Cardiac muscle cell (in vitro differentiated cells and primary cell): ENCODE measurements at regions not wholly inside any gene's neighbourhood (a gene's known extent, or its start where the extent isn't known, plus 50 kb on each side); places are given as distances from the start of the nearest gene placed in this dataset.

ENCODE experiments used
- DNase-seq, 2 donors: peaks; one replicate each; pipeline versions ENCODE4 v3.0.0 to v3.0.0-alpha.2; 2010 to 2017; ENCODE audit warnings: low read depth in 1 of 2, low spot score in 1 of 2
- H3K27ac ChIP-seq: fragments of 200-600 bp; sonication (generic); 2 replicates; pipeline ENCODE4 v1.5.1; 2016
- H3K27me3 ChIP-seq: fragments of 200-600 bp; sonication (generic); 2 replicates; pipeline ENCODE4 v1.6.0; 2016; ENCODE audit warnings: control low read depth
- H3K36me3 ChIP-seq: fragments of 200-600 bp; sonication (generic); 2 replicates; pipeline ENCODE4 v1.5.1; 2016; ENCODE audit warnings: control low read depth
- H3K4me1 ChIP-seq: fragments of 200-600 bp; sonication (generic); 2 replicates; pipeline ENCODE4 v1.8.1; 2017; ENCODE audit warnings: low read depth, mild to moderate bottlenecking, mixed run types
- H3K4me3 ChIP-seq: fragments of 200-600 bp; sonication (generic); 2 replicates; pipeline ENCODE4 v1.5.1; 2016; ENCODE audit warnings: mild to moderate bottlenecking
- H3K9me3 ChIP-seq: fragments of 200-600 bp; sonication (generic); 2 replicates; pipeline ENCODE4 v1.5.1; 2017; ENCODE audit warnings: low read depth, mild to moderate bottlenecking, control low read depth
- TF ChIP-seq, protein P1 (sequence below): IDR thresholded peaks from 2 replicates; pipeline ENCODE4 v1.5.1; 2012; ENCODE audit warnings: low read depth, mild to moderate bottlenecking, low read length

DNA sequence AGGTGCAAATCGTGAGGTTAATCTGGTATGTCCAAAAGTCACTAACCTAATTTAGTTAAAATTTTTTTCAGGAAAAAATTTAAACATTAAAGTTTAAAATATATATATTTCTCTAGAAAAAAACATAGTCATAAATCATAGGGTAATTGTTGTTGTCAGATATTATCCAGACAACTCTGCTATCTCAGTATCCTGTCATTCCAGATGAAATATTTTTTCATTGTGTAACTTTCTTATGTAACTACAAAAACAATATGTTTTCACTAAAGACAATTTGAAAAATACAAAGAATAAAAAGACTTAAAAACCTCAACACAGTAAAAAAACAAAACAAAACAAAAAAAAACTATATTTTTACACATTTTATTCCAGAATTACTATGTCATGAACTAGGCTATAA, 57.6 kb downstream of the TENT5A start:
- no peak overlapping the region for H3K4me3 ChIP-seq
- no peaks in the 10 kb centered on the region for H3K4me1 ChIP-seq
- TF ChIP-seq, protein P1, sequence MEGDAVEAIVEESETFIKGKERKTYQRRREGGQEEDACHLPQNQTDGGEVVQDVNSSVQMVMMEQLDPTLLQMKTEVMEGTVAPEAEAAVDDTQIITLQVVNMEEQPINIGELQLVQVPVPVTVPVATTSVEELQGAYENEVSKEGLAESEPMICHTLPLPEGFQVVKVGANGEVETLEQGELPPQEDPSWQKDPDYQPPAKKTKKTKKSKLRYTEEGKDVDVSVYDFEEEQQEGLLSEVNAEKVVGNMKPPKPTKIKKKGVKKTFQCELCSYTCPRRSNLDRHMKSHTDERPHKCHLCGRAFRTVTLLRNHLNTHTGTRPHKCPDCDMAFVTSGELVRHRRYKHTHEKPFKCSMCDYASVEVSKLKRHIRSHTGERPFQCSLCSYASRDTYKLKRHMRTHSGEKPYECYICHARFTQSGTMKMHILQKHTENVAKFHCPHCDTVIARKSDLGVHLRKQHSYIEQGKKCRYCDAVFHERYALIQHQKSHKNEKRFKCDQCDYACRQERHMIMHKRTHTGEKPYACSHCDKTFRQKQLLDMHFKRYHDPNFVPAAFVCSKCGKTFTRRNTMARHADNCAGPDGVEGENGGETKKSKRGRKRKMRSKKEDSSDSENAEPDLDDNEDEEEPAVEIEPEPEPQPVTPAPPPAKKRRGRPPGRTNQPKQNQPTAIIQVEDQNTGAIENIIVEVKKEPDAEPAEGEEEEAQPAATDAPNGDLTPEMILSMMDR: no peak

DNA sequence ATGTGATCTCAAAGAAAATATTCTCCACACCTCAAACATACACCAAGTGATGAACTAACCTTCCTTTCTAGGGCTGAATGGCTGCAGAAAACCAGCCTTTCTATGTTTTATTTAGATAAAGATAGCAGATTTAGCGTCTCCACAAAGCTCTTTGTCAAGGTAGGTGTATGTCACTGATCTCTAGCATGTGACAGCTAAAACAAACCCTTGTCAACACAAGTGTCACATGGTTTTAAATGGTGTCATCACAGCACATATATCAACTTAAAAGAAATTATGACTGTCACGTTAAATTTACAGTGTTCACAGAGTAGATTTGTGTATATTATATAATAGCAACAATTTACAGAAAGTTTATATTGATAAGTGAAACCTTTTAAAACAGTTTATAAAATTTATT, 58.3 kb downstream of the TENT5A start:
- Histone ChIP-seq H3K9me3 (no peaks in the 10 kb centered on the region), H3K4me3 (no peak overlapping the region), H3K36me3 (no peaks in the 10 kb centered on the region), H3K27ac (no peak overlapping the region), H3K4me1 (no peaks in the 10 kb centered on the region), H3K27me3 (no peaks in the 10 kb centered on the region)
- DNase-seq: no peak
- TF ChIP-seq, protein P1: no peak

More for the DNA sequence above, 57.6 kb downstream of the TENT5A start:
- H3K36me3 ChIP-seq: no peaks in the 10 kb centered on the region
- no peaks in the 10 kb centered on the region for H3K27me3 ChIP-seq
- no peak overlapping the region for H3K27ac ChIP-seq
- H3K9me3 ChIP-seq: no peaks in the 10 kb centered on the region
- peak in 1 of 2 donors; percentile 7 for DNase-seq

DNA sequence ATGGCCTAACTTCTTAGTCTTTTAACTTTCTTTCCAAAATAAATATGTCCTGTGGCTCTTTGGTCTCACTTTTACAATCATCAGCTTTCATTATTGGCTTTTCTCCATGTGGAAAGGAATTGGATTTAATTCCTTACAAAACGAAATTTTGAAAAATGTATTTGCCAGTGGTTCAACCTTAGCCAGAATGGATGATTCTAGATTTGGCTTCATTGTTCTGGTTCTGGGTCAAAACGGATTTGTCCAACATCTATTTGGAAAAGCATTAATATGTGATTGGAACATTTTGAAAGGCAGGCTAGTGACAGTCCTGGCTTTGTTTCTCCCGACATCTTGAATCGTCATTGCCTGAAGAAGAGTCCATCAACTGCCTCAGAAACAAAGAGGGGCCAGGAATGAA, 59.2 kb downstream of the TENT5A start:
- Histone ChIP-seq H3K9me3 (no peaks in the 10 kb centered on the region), H3K36me3 (no peaks in the 10 kb centered on the region), H3K4me3 (no peak overlapping the region), H3K27ac (no peak overlapping the region), H3K4me1 (no peaks in the 10 kb centered on the region), H3K27me3 (no peaks in the 10 kb centered on the region)
- DNase-seq: no peak
- TF ChIP-seq, protein P1: no peak

DNA sequence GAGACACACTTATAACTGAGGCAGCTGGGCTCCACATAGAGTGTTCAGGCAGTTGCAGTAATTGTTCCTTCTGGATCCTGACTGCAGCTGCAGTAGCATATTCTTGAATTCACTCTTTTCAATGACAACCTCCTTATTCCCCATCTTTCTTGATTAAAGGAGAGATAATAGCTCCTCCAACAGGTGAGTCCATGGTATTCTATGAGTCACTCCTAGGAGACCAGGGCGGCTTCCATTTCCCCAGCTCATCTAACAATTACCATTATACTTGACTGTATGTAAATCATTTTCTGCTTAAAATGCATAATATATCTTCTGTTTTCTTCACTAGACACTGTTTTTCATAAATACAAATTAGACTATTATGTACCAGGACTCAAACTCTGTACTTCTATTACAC, 62.4 kb downstream of the TENT5A start:
- no peaks in the 10 kb centered on the region for H3K36me3 ChIP-seq
- H3K27me3 ChIP-seq: no peaks in the 10 kb centered on the region
- H3K4me1 ChIP-seq: no peaks in the 10 kb centered on the region
- no peak for DNase-seq
- H3K4me3 ChIP-seq: no peak overlapping the region
- TF ChIP-seq, protein P1: no peak
- no peaks in the 10 kb centered on the region for H3K9me3 ChIP-seq
- no peak overlapping the region for H3K27ac ChIP-seq

DNA sequence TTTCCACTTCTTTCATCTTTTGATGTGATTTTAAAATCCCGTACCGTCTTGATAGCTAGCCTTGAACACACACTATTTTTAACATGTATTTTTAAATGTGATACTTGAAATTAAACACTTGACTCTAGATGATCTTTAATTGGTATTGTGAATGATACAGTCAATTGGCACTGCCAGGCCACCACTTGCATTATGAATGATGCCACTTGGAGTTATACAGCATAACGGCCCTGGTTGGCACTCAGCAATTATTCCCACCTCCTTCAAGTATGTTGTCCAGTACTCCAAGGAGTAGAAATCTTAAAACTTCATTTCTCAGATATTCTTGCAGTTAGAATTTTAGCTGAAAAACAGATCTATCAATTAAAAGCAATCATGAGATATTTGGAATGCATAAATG, 62.9 kb downstream of the TENT5A start:
- Histone ChIP-seq H3K4me3 (no peak overlapping the region), H3K4me1 (no peaks in the 10 kb centered on the region), H3K9me3 (no peaks in the 10 kb centered on the region), H3K27ac (no peak overlapping the region), H3K36me3 (no peaks in the 10 kb centered on the region), H3K27me3 (no peaks in the 10 kb centered on the region)
- TF ChIP-seq, protein P1: no peak
- no peak for DNase-seq

DNA sequence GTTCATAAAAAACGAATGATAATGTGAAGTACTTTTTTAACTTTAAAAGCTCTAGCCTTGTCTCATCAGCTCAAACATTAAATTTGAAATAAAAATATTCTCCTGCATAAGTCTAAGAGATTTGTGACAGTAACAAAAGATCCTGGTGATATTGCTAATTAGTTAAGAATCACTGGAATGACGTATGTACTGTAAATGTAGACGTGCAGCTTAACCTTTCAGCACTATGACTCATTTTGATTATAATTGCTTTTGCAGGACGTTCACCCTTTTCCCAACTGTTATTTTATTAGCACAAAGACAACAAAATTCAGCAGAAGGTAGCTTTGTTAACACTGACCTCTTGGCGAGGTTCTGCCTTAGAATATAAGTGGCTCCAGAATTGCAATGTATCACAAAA, 68.6 kb downstream of the TENT5A start:
- H3K27ac ChIP-seq: no peak overlapping the region
- no peaks in the 10 kb centered on the region for H3K9me3 ChIP-seq
- H3K4me1 ChIP-seq: no peaks in the 10 kb centered on the region
- DNase-seq: peak in 1 of 2 donors; percentile 8
- H3K36me3 ChIP-seq: no peaks in the 10 kb centered on the region
- H3K27me3 ChIP-seq: no peaks in the 10 kb centered on the region
- TF ChIP-seq, protein P1: no peak
- H3K4me3 ChIP-seq: no peak overlapping the region
